Retina (tissue), 1 donor: ENCODE measurements at regions not wholly inside any gene's neighbourhood (a gene's known extent, or its start where the extent isn't known, plus 50 kb on each side); places are given as distances from the start of the nearest gene placed in this dataset.

Experiments
- DNase-seq: peaks from one replicate; pipeline ENCODE4 v3.0.0-alpha.2; 2016

DNA sequence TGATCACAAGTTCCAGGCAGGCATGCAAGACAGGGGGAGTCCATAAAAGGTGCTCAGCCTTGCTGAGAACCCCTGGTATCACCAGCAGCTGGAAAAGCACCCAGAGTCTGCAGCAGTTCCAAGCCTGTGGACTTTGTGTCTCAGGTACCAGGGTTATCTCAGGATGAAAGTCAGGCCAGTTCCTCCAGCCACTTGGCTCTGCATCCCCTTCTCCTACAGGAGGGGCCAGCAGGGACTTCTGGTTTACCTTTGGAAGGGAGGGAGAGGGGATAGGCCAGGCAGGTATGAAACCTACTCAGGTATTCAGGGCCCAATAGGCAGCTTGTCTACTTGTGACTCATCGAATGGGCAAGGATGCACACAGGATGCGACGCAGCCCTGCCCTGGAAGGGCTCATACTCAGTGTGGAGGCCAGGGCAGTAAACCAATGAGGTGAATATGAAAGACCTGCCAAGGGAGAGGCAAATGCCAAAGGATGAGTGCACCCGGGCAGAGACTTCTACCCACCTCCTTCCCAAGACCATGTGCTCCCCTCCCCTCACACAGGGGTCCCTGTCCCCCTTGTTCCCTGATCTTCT, 148.2 kb downstream of the SLC38A6 start:
- DNase-seq, result no peak

DNA sequence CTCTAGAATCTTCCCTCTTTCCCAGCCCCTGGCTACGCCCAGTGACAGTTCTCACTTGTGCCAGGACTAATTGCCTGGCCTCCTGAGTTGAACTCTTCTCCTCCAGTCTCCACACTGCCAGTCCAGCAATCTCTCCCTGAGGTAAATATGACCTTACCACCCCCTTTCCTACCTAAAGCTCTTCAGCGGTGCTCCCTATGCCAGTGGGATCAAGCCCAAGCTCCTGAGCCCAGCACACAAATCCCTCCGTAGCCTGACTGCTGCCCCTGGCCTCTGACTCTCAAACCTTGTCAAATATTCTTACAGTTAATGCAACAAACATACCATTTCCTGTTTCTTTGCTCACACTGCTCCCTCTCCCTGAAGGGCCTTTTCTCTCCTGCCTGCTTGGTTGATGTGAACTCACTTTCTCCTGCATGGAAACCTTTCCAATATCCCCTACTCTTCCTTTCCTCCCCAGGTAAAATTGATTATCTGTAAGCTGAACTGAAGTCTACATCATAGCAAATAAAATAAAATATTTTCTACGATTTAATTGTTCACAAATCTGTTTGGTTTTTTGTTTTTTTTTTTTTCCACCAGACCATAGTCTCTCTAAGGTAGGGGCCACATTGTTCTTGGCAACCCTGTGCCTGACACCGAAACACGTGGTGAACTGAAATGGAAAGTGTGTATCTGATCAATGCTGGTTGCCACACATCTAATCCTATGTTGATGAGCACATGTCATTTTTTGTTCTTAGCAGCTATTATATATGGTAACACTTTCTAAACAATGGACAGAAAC, 147.5 kb downstream of the SLC38A6 start:
- no peak for DNase-seq

DNA sequence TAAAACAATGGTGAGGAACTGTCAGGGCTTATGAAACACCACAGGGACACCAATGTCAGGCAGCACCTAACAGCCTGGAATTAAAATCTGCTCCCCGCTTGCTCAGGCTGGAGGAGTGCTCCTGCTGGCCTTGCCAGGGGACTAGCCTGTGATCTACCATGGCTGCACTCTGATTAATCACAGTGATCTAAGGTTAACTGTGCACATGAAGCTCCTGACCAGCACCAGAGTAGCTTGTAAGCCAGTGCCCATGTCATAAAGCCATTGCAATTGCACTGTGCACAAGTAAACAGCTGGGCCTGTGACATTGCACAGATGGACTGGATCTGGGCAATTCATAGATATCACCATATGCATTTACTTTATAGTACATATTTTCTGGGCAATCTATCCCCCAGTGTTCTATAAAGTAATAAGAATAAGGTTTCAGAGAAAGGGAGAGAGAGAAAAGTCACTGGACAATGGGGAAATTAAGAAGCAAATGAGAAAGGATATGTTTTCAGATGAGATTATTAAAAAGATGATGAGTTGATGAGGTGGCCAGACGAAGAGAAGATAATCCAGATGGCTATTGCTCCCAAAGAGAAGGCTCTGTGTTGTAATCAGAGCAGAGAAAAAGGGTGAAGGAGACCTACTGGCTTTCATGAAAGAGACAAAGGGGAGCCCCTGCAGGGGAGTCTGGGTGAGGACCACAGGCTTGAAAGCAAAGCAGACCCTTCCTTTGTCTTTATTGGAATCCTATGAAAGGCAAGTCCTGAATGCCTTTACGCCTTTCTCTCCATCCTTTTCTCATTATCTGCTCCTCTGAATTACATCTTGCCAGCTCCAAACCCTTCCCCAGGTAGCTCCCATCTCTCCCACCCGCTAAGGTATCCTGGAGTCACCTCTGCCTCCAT, 145.8 kb downstream of the SLC38A6 start:
- DNase-seq, result no peak

DNA sequence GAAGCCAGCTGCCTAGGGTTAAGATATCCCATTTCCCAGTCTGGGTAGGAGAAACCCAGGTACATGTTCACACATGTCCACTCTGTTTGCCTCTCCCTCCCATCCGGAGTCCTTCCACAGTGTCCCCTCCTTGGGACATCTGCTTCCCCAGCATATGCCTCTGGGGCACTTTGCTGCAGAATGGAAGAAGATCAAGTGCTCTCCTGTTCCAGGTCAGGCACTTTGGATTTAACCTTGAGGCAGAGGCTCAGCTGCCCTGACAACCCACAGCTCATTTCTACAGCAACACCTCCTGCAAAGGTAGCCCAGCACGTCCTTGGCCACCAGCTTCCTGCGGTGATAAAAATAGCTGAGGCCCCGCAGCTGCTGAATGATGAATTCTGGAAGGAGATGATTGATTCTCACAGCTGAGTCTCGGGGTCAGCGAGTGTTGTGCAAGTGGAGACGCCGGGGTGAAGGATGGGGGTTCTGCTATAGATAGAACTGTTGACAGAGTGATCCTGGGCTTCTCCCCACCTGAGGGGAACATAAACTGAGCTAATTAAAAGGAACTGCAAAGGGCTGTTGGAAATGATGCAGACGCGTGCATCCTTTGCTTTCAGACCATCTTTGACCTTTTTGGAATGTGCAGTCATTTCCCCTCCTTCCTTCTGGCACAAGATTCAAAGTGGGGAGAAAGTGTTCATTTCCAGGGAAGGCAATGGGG, 145.0 kb downstream of the SLC38A6 start:
- DNase-seq, result no peak

DNA sequence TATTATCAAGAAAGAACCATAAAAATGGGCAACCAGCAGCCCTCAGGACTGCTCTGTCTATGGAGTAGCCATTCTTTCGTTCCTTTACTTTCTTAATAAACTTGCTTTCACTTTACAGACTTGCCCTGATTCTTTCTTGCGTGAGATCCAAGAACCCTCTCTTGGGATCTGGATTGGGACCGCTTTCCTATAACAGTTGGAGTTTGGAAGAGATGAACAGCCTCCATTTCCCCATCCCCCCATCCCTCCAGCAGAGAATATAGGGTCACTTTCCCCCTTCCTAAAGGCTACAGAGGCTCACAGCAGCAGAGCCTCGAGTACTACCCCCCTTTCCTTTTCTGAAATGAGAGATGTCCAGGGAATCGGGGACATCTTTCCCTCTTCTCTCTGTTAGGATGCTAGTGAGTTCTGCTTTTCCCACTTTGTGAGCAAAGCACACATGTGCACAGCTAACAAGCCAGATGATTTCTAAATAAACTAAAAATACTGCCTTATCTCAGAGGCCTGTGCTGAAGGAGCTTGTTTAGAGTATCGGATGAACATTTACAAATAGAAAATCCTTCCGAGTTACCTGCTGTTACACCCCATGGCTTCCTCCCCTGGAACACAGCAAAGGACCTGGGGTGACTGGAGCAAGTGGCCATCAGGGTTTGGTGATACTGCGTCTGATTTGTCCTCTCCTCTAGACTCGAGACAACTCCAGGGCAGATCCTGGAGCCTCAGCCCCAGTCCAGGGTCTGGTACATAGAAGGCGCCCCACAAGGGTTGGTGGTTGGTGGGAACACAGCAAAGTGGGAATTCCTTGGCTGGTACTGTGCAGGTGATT, 144.2 kb downstream of the SLC38A6 start:
- no peak for DNase-seq

DNA sequence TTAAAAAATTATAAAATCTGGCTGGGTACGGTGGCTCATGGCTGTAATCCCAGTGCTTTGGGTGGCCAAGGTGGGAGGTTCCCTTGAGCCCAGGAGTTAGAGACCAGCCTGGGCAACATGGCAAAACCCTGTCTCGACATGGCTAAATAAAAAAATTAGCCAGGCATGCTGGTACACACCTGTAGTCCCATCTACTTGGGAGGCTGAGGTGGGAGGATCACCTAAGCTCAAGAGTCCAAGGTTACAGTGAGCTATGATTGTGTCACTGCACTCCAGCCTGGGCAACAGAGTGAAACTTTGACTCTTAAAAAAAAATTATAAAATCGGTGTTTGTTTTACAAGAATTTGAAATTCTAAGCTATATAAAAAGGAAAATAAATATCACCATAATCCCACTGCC, 141.8 kb downstream of the SLC38A6 start:
- no peak for DNase-seq

DNA sequence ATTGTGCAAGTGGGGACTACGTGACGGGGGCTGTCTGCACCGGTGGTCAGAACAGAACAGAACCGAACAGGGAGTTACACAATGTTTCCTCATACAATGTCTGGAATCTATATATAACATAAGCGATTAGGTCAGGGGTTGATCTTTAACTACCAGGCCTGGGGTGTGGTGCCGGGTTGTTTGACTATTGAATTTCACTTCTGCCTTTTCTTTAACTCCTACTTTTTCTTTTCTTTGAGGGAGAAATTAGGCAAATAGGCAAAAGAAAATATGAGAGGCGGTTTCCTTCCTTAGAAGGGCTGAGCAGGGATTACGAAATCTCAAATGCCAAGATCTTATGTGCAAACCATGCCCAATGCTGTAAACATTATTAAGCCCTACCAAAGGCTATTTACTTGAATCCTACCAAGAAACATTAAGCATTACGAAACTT, 140.3 kb downstream of the SLC38A6 start:
- DNase-seq, result no peak

DNA sequence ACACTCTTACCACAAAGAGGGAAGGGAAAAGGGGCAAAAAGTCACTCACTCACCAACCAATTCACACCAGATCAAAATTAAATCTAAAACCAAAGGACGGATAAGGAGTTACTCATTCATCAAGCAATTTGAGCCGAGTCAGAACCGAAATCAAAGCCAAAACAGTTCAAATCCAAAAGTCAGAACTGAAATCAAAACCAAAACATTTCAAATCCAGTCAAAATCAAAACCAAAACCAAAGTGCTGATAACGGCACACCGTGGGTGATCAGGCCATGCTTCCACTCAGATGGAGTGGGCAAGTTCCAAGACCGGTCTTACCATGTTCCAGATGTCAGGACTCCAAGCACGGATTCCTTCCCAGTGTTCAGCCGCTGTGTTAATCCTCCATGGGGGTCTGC, 139.5 kb downstream of the SLC38A6 start:
- DNase-seq, result no peak

DNA sequence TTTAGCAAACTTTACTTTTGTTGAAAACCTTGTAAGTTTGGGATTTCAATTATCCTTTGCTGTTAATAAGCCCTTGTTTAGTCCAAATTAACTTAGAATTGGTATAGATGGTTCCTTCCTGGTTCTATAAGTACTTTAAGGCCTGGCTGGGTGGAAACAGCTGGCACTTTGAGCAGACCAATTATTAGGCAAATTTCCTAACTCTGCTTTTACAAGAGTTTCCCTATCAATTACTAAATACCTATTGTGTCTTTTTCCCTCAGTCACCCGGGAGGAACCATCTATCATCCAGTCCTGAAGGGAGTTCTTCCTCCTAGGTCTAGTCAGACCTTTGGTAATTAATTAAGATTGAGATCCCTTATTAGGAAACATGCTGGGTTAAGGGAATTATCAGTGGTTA, 138.0 kb downstream of the SLC38A6 start:
- DNase-seq, result no peak

DNA sequence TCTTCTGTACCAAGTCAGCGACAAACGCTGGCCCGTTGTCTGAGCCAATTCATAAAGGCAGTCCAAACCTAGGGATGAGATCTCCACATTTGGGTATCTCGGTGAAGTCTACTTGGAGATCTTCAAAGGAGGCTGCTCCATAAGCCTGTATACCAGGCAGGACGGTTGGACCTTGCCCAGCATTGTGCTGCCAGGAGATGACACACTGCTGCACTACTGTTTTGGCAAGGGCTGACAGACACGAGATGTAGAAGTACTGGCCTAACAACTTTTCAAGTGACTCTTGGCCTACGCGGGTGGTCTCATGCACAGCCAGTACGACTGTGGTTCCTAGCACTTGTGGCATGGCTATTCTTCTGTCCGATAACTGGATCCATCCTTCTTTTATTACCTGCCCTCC, 135.3 kb downstream of the SLC38A6 start:
- DNase-seq, result no peak

DNA sequence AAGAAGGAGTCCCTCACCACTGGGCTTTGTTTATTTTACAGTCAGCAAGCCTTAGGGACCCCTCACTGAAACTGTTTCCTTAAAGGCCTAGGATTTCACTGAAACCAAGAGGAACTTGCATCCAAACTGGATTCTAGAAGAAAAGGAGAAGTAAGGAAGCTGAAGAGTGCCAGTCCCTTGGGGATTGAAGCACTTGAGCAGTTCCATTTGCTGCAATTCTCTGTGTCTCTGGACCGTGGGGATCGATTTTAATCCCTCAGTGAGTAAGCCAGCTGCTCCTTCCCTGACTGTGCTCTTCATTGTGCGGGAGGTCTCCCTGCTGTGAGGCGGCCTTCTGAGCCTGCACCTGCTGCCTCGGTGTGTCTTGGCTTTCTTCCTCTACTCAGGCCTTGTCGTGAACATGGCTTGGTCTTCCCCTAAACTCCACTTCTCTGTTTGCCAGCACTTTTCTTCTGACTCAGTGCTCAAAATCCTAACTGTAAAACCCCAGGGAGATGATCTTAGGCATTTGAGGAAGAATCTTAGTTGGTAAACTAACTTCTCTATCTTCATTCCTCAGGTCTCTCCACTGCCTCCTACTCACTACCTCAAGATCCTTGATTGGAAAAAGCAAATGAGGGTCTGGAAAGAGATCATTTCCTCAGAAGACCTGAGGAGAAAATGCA, 132.6 kb downstream of the SLC38A6 start:
- peak; percentile 35 for DNase-seq

DNA sequence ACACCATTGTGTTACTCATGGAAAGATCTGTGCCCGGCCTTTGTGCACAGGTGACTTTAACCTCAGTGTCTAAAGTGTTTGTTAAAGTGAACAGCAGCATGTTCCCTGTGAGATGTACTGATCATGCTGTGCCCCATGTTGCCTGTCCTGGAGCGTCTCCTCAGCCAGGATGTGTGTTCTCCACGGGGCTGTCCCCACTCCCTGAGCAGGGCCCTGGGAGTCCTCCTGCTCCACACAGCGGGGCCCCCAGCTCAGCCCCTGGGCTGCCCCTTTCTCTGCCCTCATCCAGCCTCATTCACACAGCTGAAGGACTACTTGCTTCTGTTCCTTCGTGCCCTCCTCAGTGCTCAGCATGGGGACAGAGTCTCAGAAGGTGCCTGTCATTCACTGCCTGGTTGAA, 131.5 kb downstream of the SLC38A6 start:
- no peak for DNase-seq

DNA sequence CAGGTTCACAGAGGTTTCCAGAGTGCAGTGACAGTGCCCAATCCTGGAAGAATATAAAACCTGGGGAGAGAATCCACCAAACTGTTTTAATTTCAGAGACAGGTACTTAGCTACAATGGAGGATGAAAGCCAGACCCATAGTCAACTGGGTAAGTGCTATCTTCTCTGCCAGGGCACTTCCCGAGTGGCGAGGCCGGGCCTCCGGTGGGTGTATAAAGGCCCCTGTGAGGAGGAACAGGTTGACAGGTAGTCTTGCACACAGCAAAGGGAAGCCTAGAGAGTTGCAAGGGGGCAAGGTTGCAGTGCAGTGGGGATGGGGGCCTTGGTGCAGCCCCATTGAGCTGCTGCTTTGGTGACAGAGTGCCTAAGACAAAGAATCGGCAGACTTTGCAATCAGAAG, 130.7 kb downstream of the SLC38A6 start:
- DNase-seq, result no peak

DNA sequence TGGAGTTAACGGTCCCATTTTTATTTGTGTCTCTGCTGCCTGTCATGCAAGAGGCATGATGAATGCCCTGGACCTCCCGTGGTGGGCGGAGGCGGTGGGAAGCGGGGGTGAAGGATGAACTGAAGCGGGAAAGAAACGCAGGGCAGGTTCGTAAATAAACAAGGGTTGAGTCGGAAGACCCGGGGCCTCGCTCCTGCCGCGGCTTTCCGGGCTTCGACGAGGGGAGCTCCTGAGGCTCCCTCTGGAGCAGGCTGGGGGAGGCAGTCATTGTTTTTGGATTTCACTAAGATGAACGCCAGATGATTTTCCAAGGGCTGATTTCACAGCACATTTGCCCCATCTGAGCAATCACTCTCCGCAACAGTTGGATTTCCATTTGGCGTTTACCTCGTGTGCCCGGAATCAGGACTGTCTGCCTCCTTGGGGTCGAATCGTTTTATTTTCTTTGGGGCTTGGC, 130.2 kb downstream of the SLC38A6 start:
- DNase-seq, result peak; percentile 71

DNA sequence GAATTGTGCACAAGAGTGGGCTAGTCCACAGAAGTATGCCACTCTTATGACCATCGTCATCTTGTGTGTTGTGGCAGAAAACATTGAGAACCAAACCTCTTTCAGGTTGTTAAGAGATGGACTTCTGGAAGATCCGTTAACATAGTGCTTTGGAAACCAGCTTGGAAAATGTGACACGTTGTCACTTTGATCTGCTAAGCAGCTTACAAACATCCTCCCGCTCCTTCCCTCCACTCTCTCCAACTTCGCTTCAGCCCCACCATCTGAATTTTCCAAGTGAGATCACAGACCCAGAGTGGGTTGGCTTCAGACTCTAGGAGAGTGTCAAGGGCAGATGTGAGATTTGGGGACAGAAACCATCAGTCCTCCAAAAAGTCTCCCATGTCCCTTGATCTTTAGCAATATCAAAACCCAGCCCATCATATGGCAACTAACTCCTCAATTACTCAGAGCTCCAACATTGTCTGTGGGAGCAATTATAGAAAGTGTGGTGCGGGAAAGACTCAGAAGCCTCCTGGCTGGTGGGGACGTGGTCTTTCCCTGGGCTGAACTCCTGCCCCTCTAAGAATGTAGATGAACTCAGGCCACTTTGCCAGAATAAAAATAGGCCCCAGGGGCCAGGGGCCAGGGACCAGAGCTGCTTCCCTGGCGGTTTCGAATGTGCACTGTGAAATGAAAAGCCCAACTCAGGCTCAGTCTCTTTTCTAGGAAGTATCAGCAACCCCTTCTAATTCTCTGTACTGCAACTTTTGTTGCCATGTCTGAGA, 129.5 kb downstream of the SLC38A6 start:
- DNase-seq, result no peak

DNA sequence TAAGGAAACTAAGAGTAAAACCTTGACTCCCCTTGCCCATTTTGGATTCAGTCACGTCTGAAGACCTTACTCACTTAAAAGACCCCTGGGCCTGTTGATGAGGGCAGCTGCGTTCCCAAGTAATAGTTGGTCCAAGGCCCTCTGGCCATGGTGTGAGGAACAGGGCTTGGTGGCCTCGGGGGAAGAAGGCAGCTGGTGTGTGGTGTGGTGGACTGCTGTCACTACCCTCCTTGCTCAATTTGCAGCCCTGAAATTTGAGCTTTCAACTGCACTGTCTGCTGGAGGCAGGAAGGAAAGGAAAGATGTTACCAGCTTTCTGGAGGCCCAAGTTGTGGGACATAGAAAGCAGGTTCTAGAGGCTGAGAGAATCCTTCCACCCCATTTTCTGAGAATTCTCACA, 128.2 kb downstream of the SLC38A6 start:
- no peak for DNase-seq

DNA sequence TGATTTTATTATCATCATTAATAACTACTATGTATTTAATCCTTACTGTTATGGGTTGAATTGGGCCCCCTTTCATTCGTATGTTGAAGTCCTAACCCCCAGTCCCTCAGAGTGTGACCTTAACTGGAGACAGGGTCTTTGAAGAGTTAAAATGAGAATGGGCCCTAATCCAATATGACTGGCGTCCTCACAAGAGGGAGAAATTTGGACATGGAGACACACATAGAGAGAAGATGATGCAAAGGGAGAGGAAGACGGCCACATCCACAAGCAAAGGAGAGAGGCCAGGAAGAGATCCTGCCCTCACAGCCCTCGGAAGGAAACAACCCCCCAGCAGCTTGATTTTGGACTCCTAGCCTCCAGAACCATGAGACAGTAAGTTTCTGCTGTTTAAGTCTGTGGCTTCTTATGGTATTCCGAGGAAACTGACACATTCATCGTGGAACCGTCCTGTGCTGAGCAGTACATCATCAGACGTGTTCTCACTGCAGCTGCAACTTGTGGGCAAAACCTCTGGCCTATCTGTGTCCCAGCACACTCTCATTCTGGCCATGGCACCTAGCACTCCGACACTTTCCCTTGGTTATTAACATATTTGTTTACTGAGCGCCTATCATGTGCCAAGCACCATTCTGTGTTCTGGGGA, 127.6 kb downstream of the SLC38A6 start:
- DNase-seq, result no peak

DNA sequence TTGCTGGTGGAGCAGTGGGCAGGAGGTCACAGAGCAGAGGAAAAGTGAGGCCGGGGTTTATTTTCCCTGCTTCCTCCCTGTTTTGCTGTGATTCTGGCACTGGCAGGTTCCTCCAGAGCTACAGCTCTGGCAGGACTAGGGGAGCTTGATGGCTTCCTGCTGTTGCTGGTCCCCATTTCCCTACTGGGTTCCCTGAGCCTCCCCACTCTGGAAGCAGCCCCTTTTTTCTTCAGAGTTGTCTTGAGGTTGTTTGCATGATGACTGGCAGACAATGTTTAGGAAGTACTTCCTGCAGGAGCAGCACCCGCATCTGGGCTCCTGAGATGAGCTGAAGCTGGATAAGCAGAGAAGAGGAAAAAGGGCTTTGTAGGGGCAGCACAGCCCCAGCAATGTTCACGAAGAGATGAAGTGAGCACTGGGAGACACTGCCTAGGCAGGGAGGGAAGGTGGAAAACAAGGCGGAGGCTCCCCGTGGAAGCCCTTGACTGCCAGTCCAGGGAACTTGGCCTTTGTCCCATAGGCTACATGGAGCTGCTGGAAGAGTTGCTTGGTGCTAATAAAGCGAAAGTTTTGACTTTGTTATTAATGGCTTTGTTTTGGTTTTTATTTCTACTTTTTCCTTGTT, 126.9 kb downstream of the SLC38A6 start:
- no peak for DNase-seq

DNA sequence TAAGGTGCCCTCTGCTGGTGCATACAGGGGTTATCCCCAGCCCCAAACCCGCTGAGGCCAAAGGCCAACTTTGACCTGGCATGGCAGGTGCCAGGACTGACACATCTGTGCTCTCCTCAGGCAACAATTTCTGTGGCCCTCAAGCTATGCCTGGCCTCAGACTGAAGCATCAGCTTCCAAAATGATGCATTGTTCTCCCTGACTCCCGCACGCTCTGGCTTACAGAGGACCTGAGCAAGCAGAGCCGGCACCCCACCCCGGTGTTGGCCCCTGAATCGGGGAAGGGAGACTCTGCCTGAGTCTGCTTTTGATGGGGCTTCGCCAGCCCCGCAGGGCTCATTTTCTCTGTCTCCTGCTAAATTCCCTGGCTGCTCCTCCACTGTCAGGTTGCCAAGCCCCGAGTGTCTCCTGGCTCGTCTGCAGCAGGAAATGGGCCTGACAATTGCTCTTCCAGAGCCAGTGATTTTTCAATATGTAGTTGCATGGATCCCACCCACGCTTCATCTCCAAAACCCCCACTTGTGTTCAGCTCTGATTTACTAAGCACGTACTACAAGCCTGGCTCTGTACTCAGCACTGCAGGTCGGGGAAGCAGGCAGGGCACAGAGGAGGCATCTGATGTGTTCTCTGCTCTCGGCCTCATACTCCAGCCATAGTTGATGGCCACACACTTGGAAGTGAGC, 126.1 kb downstream of the SLC38A6 start:
- DNase-seq, result no peak
